GM19351 (cell line): ENCODE measurements at regions not wholly inside any gene's neighbourhood (a gene's known extent, or its start where the extent isn't known, plus 50 kb on each side); places are given as distances from the start of the nearest gene placed in this dataset.

Experiments used
- ATAC-seq: cut with Tn5 transposase; IDR thresholded peaks from one replicate; pipeline ENCODE4 v1.9.1; 2021; ENCODE audit warnings: mild to moderate bottlenecking, moderate library complexity; ENCODE audit not compliant: unreplicated experiment

- no peak for ATAC-seq
Observed at GRCh38 chr15:100809587-100809986, 70.0 kb upstream of the ALDH1A3 start.

GRCh38 chr15:100810229-100810628, 69.4 kb upstream of the ALDH1A3 start:
- ATAC-seq: no peak

GRCh38 chr15:100810831-100811230, 68.8 kb upstream of the ALDH1A3 start:
- no peak for ATAC-seq

GRCh38 chr15:100812802-100813201, 66.8 kb upstream of the ALDH1A3 start:
- no peak for ATAC-seq

- no peak for ATAC-seq
Observed at GRCh38 chr15:100818927-100819326, 60.7 kb upstream of the ALDH1A3 start.

- ATAC-seq: no peak
Observed at GRCh38 chr15:100820528-100820927, 59.1 kb upstream of the ALDH1A3 start.

- no peak for ATAC-seq
Observed at GRCh38 chr15:100821327-100821726, 58.3 kb upstream of the ALDH1A3 start.

- ATAC-seq: no peak
Observed at GRCh38 chr15:100824211-100824610, 55.4 kb upstream of the ALDH1A3 start.

GRCh38 chr15:100829457-100829856, 50.2 kb upstream of the ALDH1A3 start:
- no peak for ATAC-seq
